Retinal pigment epithelial cell (primary cell): ENCODE measurements at regions not wholly inside any gene's neighbourhood (a gene's known extent, or its start where the extent isn't known, plus 50 kb on each side); places are given as distances from the start of the nearest gene placed in this dataset.

Experiments used
- DNase-seq: peaks from one replicate; pipeline ENCODE4 v3.0.0-alpha.2; 2010; ENCODE audit warnings: low read depth
- H3K4me3 ChIP-seq: 2 replicates; pipeline ENCODE4 v1.5.1; 2011; ENCODE audit warnings: mild to moderate bottlenecking, low read length, control low read depth, moderate library complexity
- TF ChIP-seq, protein P1 (sequence below): conservative IDR thresholded peaks from 2 replicates; pipeline ENCODE4 v1.5.1; 2011; ENCODE audit warnings: low read depth, low read length, control low read depth, inconsistent platforms

DNA sequence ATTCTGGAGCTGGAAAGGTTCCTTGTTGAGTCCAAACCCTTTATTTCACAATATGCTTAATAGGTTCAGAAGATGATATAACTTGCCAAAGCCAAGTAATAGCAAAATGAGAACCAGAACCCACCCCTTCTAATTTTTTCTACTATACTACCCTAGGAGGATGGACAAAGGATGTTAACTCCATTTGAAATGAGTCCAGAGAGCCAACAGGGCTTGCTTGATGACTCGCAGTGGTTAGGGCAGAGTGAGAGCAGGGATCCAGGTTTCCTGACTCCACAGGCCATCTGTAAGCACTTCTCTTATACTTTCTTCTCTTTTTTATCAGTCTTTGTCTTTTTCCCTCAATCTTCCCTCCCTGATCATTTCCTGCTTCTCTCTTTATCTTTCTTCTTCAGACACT lies 668.1 kb downstream of the MED13L start:
- TF ChIP-seq, protein P1, sequence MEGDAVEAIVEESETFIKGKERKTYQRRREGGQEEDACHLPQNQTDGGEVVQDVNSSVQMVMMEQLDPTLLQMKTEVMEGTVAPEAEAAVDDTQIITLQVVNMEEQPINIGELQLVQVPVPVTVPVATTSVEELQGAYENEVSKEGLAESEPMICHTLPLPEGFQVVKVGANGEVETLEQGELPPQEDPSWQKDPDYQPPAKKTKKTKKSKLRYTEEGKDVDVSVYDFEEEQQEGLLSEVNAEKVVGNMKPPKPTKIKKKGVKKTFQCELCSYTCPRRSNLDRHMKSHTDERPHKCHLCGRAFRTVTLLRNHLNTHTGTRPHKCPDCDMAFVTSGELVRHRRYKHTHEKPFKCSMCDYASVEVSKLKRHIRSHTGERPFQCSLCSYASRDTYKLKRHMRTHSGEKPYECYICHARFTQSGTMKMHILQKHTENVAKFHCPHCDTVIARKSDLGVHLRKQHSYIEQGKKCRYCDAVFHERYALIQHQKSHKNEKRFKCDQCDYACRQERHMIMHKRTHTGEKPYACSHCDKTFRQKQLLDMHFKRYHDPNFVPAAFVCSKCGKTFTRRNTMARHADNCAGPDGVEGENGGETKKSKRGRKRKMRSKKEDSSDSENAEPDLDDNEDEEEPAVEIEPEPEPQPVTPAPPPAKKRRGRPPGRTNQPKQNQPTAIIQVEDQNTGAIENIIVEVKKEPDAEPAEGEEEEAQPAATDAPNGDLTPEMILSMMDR = no peak
- H3K4me3 ChIP-seq = no peak overlapping the region
- no peak for DNase-seq

DNA sequence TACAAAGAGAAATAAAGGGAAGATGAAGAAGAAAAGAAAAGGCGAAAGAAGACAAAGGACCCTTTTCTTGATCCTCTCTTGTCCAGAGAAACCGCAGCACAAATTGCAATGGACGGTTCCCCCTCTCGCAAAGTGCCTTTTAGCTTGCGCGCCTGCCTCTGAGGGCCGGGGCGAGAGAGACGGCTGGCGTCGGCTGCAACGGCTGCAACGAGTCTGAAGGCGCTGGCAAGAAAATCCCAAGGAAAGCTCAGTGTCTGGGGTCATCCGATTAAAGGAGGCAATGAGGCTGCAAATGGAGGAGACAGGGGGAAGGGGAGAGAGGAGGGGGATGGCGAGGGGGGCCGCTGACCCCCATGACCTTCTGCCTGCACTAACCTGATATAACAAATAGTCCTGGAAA lies 671.5 kb downstream of the MED13L start:
- no peak overlapping the region for H3K4me3 ChIP-seq
- TF ChIP-seq, protein P1 = no peak
- DNase-seq = no peak

DNA sequence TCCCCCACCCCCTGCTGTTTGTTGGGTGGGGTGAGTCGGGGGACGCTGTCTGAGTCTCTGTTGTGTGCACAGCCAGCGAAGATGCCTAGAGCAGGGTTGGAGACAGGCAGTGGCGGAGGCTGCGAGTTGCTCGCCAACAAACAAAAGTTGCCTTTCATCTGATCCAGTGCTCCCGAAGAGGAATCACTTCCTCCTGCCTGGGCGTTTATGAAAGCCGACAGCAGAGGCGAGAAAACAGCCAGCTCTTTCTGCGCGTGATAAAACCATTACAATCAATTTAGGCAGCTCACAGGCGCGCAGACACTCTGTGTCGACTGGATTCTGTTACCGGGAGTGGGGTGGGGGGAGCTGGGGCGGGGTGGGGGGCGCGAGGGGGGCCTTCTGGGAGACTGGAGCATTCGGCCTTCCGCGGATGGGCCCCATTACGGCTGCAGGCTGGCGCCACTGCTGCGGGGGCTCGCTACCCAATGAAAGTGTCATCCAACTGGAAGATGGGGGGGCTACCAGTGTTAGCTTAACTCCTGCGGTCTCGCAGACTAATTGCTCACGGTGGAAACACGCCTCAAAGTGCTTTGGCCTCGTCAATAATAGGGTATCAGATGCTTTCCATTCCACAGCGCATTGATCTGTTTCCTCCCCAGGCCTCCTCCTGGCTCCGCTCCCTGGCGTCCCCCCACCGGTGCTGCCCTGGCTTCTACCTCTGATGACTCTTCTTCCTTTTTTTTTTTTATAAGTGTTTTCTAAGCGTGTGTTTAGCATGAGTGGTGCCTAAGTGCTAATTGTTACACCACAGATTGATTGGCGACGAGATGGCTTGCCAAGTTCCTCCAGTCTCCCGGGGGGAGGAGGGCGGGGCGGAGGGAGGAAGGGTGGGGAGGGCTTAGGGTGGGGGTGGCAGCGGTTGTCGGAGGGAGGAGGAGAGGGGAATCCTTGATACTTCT lies 678.4 kb downstream of the MED13L start:
- DNase-seq = no peak
- H3K4me3 ChIP-seq = no peak overlapping the region
- TF ChIP-seq, protein P1 = no peak

DNA sequence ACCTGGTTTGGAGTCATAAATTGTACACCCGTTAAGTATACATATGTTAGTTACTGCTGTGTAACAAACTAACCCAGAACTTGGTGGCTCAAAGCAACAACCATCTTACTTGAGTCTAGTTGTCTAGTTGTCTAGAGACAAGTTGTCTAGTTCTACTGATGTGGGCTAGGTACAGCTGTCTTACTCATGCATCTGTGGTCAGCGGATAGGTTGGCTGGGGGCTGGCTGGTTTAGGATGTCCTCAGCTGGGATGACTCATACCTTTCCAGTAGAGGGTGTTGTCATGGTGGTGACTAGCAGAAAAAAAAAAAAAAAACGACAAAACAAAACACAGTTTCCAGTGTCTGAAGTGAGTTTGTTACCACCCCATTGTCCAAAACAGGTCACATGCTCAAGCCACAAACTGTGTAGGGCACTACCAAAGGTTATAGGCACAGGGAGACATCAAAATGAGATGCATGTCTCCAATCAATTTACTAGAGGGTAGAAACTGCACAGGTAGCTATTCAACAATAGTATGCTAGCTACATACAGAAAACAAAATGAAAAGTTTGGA lies 680.3 kb downstream of the MED13L start:
- DNase-seq = no peak
- TF ChIP-seq, protein P1 = no peak
- no peak overlapping the region for H3K4me3 ChIP-seq

DNA sequence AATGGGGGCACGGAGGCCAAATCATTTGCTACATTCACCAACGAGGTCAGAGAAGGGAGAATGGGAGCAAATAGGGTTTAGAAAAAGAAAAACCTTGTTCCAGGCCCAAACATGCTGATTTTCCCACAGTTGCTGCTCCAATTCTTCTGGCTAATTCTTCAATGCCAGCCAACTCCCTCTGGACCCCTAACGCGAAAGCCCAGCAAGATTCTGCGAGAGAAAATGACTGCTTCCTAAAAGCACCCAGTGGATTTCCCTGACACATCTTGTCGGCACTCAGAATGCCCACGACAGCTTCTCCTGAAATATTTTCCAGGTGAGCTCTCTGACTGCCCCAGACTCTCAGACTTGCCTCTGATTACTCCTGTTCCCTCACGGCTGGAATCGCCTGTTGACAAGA lies 689.4 kb downstream of the MED13L start:
- no peak for DNase-seq
- TF ChIP-seq, protein P1 = no peak
- H3K4me3 ChIP-seq = no peak overlapping the region

DNA sequence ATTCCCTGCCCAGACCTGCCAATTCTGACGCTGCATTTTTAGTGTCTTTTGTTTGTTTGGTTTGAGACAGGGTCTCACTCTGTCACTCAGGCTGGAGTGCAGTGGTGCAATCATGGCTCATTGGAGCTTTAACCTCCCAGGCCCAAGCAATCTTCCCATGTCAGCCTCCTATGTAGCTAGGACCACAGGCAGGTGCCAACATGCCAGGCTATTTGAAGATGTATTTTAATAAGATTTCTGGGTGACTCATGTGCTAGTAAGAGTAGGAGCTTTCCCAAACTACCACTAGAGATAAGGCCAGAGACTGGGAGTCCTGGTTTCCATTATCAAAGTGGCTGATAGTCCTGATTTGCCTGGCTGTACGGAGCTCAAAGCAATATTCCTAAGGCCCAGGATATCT lies 693.3 kb downstream of the MED13L start:
- TF ChIP-seq, protein P1 = no peak
- DNase-seq = no peak

DNA sequence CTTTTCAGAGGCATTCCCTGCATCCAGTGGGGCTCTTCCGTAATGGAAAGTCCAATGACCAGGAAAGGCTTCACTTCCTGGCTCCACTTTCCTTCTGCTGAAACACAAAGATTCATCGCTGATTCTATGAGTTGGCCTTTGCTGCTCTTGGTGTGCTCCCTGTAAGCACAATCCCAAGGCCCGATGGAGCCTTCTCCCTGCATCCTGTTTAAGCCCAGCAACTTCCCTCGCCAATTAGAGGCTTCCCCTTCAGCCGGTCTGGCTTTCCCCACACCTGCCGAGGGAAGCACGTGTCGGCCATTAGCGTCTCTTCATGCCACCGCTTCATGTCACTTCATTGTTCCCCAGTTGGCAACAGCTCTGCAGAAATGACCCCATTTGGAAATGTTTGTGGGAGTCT lies 693.9 kb downstream of the MED13L start:
- DNase-seq = no peak
- TF ChIP-seq, protein P1 = no peak

More for the DNA sequence above, 693.3 kb downstream of the MED13L start:
- H3K4me3 ChIP-seq = no peak overlapping the region

More for the DNA sequence above, 693.9 kb downstream of the MED13L start:
- H3K4me3 ChIP-seq = no peak overlapping the region
